Urothelium cell line (cell line): ENCODE measurements at regions not wholly inside any gene's neighbourhood (a gene's known extent, or its start where the extent isn't known, plus 50 kb on each side); places are given as distances from the start of the nearest gene placed in this dataset.
"Not testable (repeated sequence)": the region's sequence is repeated elsewhere in the genome, so short reads cannot be mapped to it uniquely, and the experiment has no call there.

Experiments
- DNase-seq: peaks from one replicate; pipeline ENCODE4 v3.0.0; 2011; ENCODE audit warnings: low spot score, mixed read lengths
- FAIRE-seq: peaks from 2 replicates; lab custom pipeline; 2011; peaks lifted over from hg19 to GRCh38; lab: Jason Lieb, UNC

DNA sequence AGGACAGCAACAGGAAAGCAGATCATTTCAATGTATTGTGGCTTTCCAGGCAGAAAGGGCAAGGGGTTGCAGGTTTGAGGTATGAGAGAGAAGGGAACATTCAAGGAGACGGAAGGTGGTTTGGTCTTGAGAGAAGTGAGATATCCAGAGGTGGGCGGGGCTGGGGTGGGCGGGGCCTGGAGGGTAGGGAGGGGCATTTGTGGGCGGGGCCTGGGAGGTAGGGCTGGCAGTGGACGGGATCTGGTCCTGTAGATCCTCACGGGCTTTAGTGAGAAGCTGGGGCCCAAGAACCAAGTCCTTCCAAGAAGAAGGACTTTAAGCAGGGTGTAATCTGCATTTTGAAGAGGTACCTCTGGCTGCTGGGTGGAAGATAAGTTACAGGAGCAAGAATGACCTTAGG lies 199.2 kb downstream of the MN1 start:
- FAIRE-seq (peak; percentile 91), DNase-seq (no peak)

GRCh38 chr22:27603111-27603799 lies 198.3 kb downstream of the MN1 start:
- FAIRE-seq (peak; percentile 87), DNase-seq (no peak)

- no peak for DNase-seq
- FAIRE-seq = peak; percentile 52
Observed at GRCh38 chr22:27603800-27604144, 197.8 kb downstream of the MN1 start.

DNA sequence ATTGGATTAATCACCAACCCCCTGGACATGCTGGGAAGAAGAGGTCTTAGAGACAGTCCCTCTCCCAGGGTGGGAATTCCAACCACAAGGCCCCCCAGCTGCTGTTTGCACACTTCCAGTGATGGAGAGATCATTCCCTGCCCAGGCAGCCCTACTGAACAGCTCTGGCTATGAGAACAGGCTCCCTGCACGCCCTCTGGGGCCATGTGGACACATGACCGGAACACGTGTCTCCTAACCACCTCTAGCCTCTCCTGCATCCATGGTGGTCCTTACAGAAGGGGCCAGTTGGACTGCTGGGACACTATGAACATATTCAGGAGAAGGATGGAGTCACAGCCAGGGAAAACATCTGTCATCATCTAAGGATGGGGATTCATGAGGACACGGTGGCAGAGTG lies 196.2 kb downstream of the MN1 start:
- FAIRE-seq (peak; percentile 98), DNase-seq (no peak)

DNA sequence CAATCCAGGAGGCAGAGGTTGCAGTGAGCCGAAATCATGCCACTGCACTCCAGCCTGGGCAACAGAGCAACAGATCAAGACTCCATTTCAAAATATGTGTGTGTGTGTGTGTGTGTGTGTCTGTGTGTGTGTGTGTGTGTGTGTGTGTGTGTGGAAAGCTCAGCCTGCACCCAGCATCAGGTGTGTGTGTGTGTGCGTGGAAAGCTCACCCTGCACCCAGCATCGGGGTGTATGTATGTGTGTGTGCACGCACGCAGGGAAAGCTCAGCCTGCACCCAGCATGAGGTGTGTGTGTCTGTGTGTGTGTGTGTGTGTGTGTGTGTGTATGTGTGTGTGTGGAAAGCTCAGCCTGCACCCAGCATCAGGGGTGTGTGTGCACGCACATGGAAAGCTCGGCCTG lies 193.8 kb downstream of the MN1 start:
- FAIRE-seq = peak; percentile 99
- DNase-seq = not testable (repeated sequence)

GRCh38 chr22:27609451-27609888 lies 192.1 kb downstream of the MN1 start:
- DNase-seq = no peak
- FAIRE-seq = no peak

GRCh38 chr22:27610164-27610563 lies 191.4 kb downstream of the MN1 start:
- DNase-seq, FAIRE-seq: not testable (repeated sequence)

GRCh38 chr22:27610863-27611786 lies 190.4 kb downstream of the MN1 start:
- FAIRE-seq (peak; percentile 90), DNase-seq (no peak)

DNA sequence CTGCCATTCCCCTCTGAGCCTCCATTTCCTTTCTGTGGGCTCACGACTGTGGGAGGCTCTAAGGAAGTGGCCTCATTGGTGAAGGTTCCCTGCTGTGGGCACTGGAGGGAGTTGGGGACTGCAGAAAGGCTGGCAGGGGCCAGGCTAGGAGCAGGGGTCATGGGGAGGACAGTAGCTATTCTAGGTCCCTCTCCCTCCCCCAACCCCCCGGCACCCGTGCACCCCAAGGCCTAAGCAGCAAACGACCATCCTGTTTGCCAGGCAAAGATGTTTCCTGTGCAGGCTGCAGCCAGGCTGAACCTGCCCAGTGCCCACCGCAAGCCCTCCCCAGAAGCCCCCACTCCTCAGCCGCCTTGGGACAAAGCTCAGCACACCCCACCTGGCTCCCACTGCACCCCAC lies 189.4 kb downstream of the MN1 start:
- FAIRE-seq (peak; percentile 20), DNase-seq (no peak)

GRCh38 chr22:27613099-27614005 lies 188.2 kb downstream of the MN1 start:
- FAIRE-seq (peak; percentile 99), DNase-seq (no peak)

- DNase-seq (no peak), FAIRE-seq (peak; percentile 67)
Observed at GRCh38 chr22:27614006-27614649, 187.4 kb downstream of the MN1 start.

DNA sequence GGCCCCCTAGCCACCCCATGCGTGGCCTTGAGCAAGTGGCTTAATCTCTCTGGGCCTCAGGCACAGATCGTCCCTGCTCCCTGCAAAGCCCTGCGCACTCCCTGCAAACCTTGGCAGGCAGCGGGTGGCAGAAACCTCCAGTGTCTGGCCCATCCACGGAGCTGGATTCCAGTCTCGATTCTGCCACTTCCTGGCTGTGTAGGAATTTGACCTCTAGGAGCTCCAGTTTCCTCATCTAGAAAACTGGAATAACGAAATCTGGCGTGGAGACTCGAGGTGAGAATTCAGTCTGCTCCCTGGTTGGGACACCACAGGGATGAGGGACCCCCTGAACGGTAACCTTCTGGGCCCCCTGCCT lies 186.9 kb downstream of the MN1 start:
- FAIRE-seq (no peak), DNase-seq (no peak)

GRCh38 chr22:27615408-27615807 lies 186.1 kb downstream of the MN1 start:
- FAIRE-seq = no peak
- no peak for DNase-seq

- FAIRE-seq (peak; percentile 98), DNase-seq (peak; percentile 80)
Observed at GRCh38 chr22:27616033-27616432, 185.5 kb downstream of the MN1 start.

- peak; percentile 98 for FAIRE-seq
- no peak for DNase-seq
Observed at GRCh38 chr22:27617214-27617881, 184.2 kb downstream of the MN1 start.

DNA sequence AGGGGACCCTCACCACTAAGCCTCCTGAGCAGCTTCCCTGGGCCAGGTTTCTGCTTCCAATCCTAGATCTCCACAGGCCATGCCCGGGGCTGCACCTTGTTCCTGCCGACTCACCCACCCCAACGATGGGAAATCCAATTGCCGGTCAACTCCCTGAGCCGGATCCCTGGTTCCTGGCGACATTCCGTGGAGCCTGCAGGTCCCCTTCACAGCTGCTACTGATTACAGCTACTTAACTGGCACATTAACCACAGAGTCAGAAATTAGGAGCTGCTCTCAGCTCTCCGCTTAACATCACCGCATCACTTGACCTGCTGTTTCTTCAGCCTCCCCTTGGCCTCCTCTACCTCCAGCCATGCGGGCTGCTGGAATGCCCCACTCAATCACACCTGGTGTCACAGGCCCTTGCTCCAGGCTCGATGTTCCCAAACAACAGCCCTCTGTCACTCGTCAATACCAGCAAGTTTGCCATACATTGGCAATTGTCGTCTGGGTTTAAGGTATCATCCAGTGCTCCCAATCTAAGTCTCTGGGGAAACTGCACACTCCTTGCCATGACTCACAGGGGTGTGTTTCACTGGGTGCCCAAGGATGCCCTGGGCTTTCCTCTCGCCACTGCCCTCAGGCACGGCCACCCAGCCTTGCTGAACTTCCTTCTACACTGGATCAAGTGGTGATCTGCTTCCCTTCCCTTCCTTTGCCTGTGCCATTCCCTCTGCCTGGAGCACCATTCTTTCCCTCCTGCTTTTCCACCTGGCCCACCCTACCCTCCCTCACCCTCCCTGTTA lies 181.0 kb downstream of the MN1 start:
- DNase-seq (no peak), FAIRE-seq (peak; percentile 99)

- DNase-seq (no peak), FAIRE-seq (peak; percentile 66)
Observed at GRCh38 chr22:27621486-27622070, 180.0 kb downstream of the MN1 start.

DNA sequence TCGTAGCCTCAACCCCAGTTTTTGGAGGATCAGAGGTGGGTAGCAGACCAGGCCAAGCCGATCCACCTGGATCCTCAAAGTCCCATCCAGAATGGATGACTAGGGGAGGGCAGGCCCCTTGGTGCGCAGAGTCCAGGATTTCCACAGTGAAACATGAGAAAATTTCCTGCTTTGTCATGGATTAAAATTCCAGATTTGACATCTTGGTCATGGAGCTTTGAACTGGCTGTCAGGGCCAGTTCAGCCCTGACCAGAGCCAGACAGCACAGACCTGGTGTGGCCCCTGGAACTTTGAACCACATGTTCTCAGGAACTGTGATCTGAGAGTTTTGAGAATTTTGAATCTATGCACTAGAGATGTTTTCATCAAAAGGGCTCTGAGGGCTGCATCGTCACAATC lies 177.5 kb downstream of the MN1 start:
- no peak for FAIRE-seq
- no peak for DNase-seq

DNA sequence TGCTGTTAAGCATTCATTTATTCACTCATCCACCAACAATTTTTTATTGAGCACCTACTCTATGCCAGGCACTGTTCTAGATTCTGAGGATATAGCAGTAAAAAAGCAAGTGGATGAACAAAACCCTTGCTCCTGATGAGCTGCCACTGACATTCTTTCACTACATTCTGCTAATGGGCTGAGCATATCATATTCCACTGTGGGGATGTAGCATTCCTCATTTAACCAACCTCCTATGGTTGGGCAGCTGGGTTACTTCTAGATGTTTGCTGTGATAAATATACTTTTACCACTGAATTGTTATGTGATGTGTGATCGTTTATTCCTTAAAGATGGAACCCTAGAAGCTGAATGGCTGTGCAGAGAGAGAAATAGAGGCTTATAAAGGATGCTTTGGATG lies 176.9 kb downstream of the MN1 start:
- no peak for DNase-seq
- peak; percentile 81 for FAIRE-seq
